H1 (cell line): ENCODE measurements at regions not wholly inside any gene's neighbourhood (a gene's known extent, or its start where the extent isn't known, plus 50 kb on each side); places are given as distances from the start of the nearest gene placed in this dataset.

Experiments
- CTCF ChIA-PET: fragments of 300-600 bp; sonication (Branson Sonifier 250); formaldehyde crosslinking; loops from one replicate; lab custom pipeline; 2021; ENCODE audit not compliant: partially characterized antibody; lab: Charles Lee
- POLR2A ChIA-PET: fragments of 300-600 bp; sonication (Branson Sonifier 250); formaldehyde crosslinking; loops from one replicate; lab custom pipeline; 2021; ENCODE audit warnings: inconsistent platforms; ENCODE audit not compliant: partially characterized antibody; lab: Charles Lee
- DNase-seq, 2 experiments: peaks; one replicate each; pipeline versions ENCODE4 v3.0.0 to v3.0.0-alpha.2; 2010 to 2022; ENCODE audit warnings: low spot score in 2 of 2, low read depth in 1 of 2, mixed read lengths in 1 of 2
- FAIRE-seq: peaks from 2 replicates; lab custom pipeline; 2011; peaks lifted over from hg19 to GRCh38; lab: Jason Lieb, UNC
- H2AFZ ChIP-seq: 2 replicates; pipeline ENCODE4 v1.8.1; 2012; ENCODE audit warnings: low read length, inconsistent platforms
- H2AK5ac ChIP-seq: 2 replicates; pipeline ENCODE4 v1.6.1; 2013; ENCODE audit warnings: low read depth, low read length
- H2BK120ac ChIP-seq: replicated peaks from 2 replicates; pipeline ENCODE3; 2013; ENCODE audit warnings: low read depth, low read length, inconsistent platforms
- H2BK12ac ChIP-seq: 2 replicates; pipeline ENCODE4 v1.6.1; 2013; ENCODE audit warnings: low read depth, low read length
- H2BK15ac ChIP-seq: 2 replicates; pipeline ENCODE4 v1.6.1; 2013; ENCODE audit warnings: low read length
- H2BK20ac ChIP-seq: 2 replicates; pipeline ENCODE4 v1.6.1; 2013; ENCODE audit warnings: low read length
- H2BK5ac ChIP-seq: 2 replicates; pipeline ENCODE4 v1.6.1; 2013; ENCODE audit warnings: low read depth, low read length
- H3K14ac ChIP-seq: 2 replicates; pipeline ENCODE4 v1.6.1; 2013; ENCODE audit warnings: inconsistent platforms; ENCODE audit not compliant: insufficient read length
- H3K18ac ChIP-seq: 2 replicates; pipeline ENCODE4 v1.6.1; 2013; ENCODE audit warnings: low read length; ENCODE audit errors: extremely low read depth
- H3K23ac ChIP-seq: 2 replicates; pipeline ENCODE4 v1.6.1; 2013; ENCODE audit warnings: inconsistent platforms; ENCODE audit not compliant: insufficient read length
- H3K23me2 ChIP-seq: 2 replicates; pipeline ENCODE4 v1.6.1; 2013; ENCODE audit warnings: low read depth, low read length
- H3K27ac ChIP-seq: 2 replicates; pipeline ENCODE4 v1.6.1; 2011; ENCODE audit warnings: low read depth, low read length, inconsistent platforms
- H3K27me3 ChIP-seq, 4 experiments: replicated peaks in 1 of 4; 1 replicate in 1 of 4; 2 replicates in 3 of 4; pipeline versions ENCODE4 v1.6.1 to v1.8.1; 2011 to 2013; ENCODE audit warnings: low read length in 3 of 4, mild to moderate bottlenecking in 3 of 4, inconsistent platforms in 2 of 4, mixed read lengths in 2 of 4, moderate library complexity in 1 of 4; ENCODE audit not compliant: control insufficient read depth in 3 of 4, insufficient read depth in 3 of 4; ENCODE audit errors: extremely low read depth in 1 of 4
- H3K36me3 ChIP-seq, 4 experiments: 2 replicates each; pipeline versions ENCODE4 v1.6.1 to v1.8.1; 2011 to 2013; ENCODE audit warnings: mild to moderate bottlenecking in 4 of 4, low read length in 3 of 4, moderate library complexity in 2 of 4, control low read depth in 1 of 4, inconsistent platforms in 1 of 4; ENCODE audit not compliant: insufficient read depth in 4 of 4, control insufficient read depth in 2 of 4
- H3K4ac ChIP-seq: replicated peaks from 2 replicates; pipeline ENCODE3; 2013; ENCODE audit warnings: low read length, low read depth, mixed read lengths, inconsistent platforms; ENCODE audit not compliant: insufficient read length
- H3K4me1 ChIP-seq, 4 experiments: replicated peaks in 1 of 4; 1 replicate in 1 of 4; 2 replicates in 3 of 4; pipeline versions ENCODE4 v1.6.1 to v1.8.1; 2011 to 2013; ENCODE audit warnings: low read length in 3 of 4, inconsistent platforms in 2 of 4, mixed read lengths in 1 of 4; ENCODE audit not compliant: insufficient read depth in 4 of 4, control insufficient read depth in 3 of 4
- H3K4me2 ChIP-seq, 2 experiments: 2 replicates each; pipeline versions ENCODE4 v1.6.1 to v1.8.1; 2011 to 2013; ENCODE audit warnings: low read depth in 2 of 2, low read length in 2 of 2, control low read depth in 1 of 2, inconsistent platforms in 1 of 2, mild to moderate bottlenecking in 1 of 2; ENCODE audit not compliant: insufficient read depth in 1 of 2
- H3K4me3 ChIP-seq, 4 experiments: fragments of 200-600, 300-600 bp in 1 of 4; sonication (generic), shearing (Covaris generic), sonication (Bioruptor Twin) in 1 of 4; 2 replicates each; pipeline versions ENCODE4 v1.5.1 to v1.8.1; 2011 to 2016; ENCODE audit warnings: low read length in 4 of 4, low read depth in 3 of 4, control low read depth in 2 of 4, inconsistent platforms in 2 of 4, mild to moderate bottlenecking in 2 of 4, mixed read lengths in 1 of 4, moderate library complexity in 1 of 4; ENCODE audit not compliant: insufficient read depth in 2 of 4; ENCODE audit errors: extremely low read depth in 1 of 4
- H3K56ac ChIP-seq: replicated peaks from 2 replicates; pipeline ENCODE3; 2013; ENCODE audit warnings: low read depth, mild to moderate bottlenecking, mixed read lengths, low read length, inconsistent platforms; ENCODE audit not compliant: insufficient read length
- H3K79me1 ChIP-seq: 2 replicates; pipeline ENCODE4 v1.6.1; 2013; ENCODE audit warnings: low read depth, low read length, control low read depth
- H3K79me2 ChIP-seq, 2 experiments: 2 replicates each; pipeline versions ENCODE4 v1.6.1 to v1.8.1; 2012 to 2013; ENCODE audit warnings: low read length in 2 of 2, mild to moderate bottlenecking in 2 of 2, inconsistent platforms in 1 of 2; ENCODE audit not compliant: insufficient read depth in 2 of 2, control insufficient read depth in 1 of 2
- H3K9ac ChIP-seq, 4 experiments: replicated peaks in 1 of 4; 1 replicate in 1 of 4; 2 replicates in 3 of 4; pipeline versions ENCODE4 v1.6.1 to v1.8.1; 2011 to 2013; ENCODE audit warnings: low read depth in 3 of 4, low read length in 3 of 4, control low read depth in 2 of 4, mild to moderate bottlenecking in 2 of 4, moderate library complexity in 2 of 4, inconsistent platforms in 1 of 4; ENCODE audit errors: extremely low read depth in 1 of 4
- H3K9me3 ChIP-seq, 2 experiments: 2 replicates each; pipeline versions ENCODE4 v1.6.1 to v1.8.1; 2012 to 2013; ENCODE audit warnings: mild to moderate bottlenecking in 2 of 2, moderate library complexity in 2 of 2, control low read depth in 1 of 2, inconsistent platforms in 1 of 2, low read depth in 1 of 2, low read length in 1 of 2, mixed read lengths in 1 of 2; ENCODE audit not compliant: insufficient read depth in 2 of 2
- H4K20me1 ChIP-seq, 2 experiments: replicated peaks in 1 of 2; 2 replicates each; pipeline versions ENCODE3 to v1.8.1; 2011 to 2013; ENCODE audit warnings: inconsistent platforms in 2 of 2, low read length in 2 of 2, mild to moderate bottlenecking in 1 of 2; ENCODE audit not compliant: insufficient read depth in 2 of 2, control insufficient read depth in 1 of 2
- H4K5ac ChIP-seq: 2 replicates; pipeline ENCODE4 v1.6.1; 2013; ENCODE audit warnings: low read length, low read depth, mixed read lengths, inconsistent platforms; ENCODE audit not compliant: insufficient read length
- H4K8ac ChIP-seq: 2 replicates; pipeline ENCODE4 v1.8.0; 2013; ENCODE audit warnings: mild to moderate bottlenecking, moderate library complexity, low read length, inconsistent platforms; ENCODE audit not compliant: insufficient read depth; ENCODE audit errors: extremely low read depth
- H4K91ac ChIP-seq: replicated peaks from 2 replicates; pipeline ENCODE3; 2013; ENCODE audit warnings: low read length, mixed read lengths, inconsistent platforms; ENCODE audit not compliant: insufficient read length
- BCL11A ChIP-seq, 2 experiments: IDR thresholded peaks; one replicate each; pipeline ENCODE4 v1.6.1; 2011; ENCODE audit warnings: low read depth in 2 of 2, low read length in 2 of 2, mild to moderate bottlenecking in 2 of 2
- CHD1 ChIP-seq: IDR thresholded peaks from 2 replicates; pipeline ENCODE4 v1.6.1; 2012; ENCODE audit warnings: low read depth, low read length, improper control_type of control experiment
- CHD2 ChIP-seq: IDR thresholded peaks from 2 replicates; pipeline ENCODE4 v1.6.1; 2012; ENCODE audit warnings: low read length, improper control_type of control experiment
- EP300 ChIP-seq, 2 experiments: IDR thresholded peaks; 1 replicate in 1 of 2; 2 replicates in 1 of 2; pipeline ENCODE4 v1.6.1; 2011 to 2012; ENCODE audit warnings: low read depth in 2 of 2, low read length in 2 of 2, mild to moderate bottlenecking in 2 of 2, borderline replicate concordance in 1 of 2, inconsistent platforms in 1 of 2, moderate library complexity in 1 of 2
- EZH2 ChIP-seq: fragments of 200-600 bp; sonication (generic); IDR thresholded peaks from 2 replicates; pipeline ENCODE4 v1.7.1; 2012; ENCODE audit warnings: low read depth, mild to moderate bottlenecking, moderate library complexity, low read length, inconsistent platforms; ENCODE audit not compliant: severe bottlenecking
- GABPA ChIP-seq: IDR thresholded peaks from 2 replicates; pipeline ENCODE4 v1.6.1; 2011; ENCODE audit warnings: mild to moderate bottlenecking, low read length, moderate library complexity, borderline replicate concordance; ENCODE audit not compliant: insufficient read depth
- PHF8 ChIP-seq: fragments of 200-600 bp; sonication (generic); conservative IDR thresholded peaks from 2 replicates; pipeline ENCODE4 v1.7.1; 2012; ENCODE audit warnings: low read depth, mild to moderate bottlenecking, inconsistent platforms, low read length, moderate library complexity
- RBBP5 ChIP-seq: IDR thresholded peaks from 2 replicates; pipeline ENCODE4 v1.7.1; 2012; ENCODE audit warnings: low read depth, mild to moderate bottlenecking, inconsistent platforms, low read length, moderate library complexity, borderline replicate concordance
- SAP30 ChIP-seq: fragments of 300-600 bp; sonication (generic); IDR thresholded peaks from 2 replicates; pipeline ENCODE4 v1.7.1; 2012; ENCODE audit warnings: low read length, moderate library complexity, mild to moderate bottlenecking, inconsistent platforms; ENCODE audit not compliant: insufficient read depth, insufficient replicate concordance
- SP2 ChIP-seq: IDR thresholded peaks from 2 replicates; pipeline ENCODE4 v1.6.1; 2012; ENCODE audit warnings: mild to moderate bottlenecking, low read length, inconsistent platforms
- SUZ12 ChIP-seq: fragments of 200-600 bp; sonication (generic); IDR thresholded peaks from 2 replicates; pipeline ENCODE4 v1.6.1; 2012; ENCODE audit warnings: mild to moderate bottlenecking, inconsistent platforms, low read length, moderate library complexity, mixed read lengths
- YY1 ChIP-seq: IDR thresholded peaks from 2 replicates; pipeline ENCODE4 v1.6.1; 2011; ENCODE audit warnings: low read depth, mild to moderate bottlenecking, low read length
- WGBS, 2 experiments: shearing (Covaris generic) in 1 of 2; methylation state at CpG; one replicate each; pipeline versions ENCODE4 v1.1.6 to v1.1.7; 2013 to 2015; ENCODE audit warnings: low lambda C conversion rate in 2 of 2, mixed read lengths in 2 of 2, inconsistent platforms in 1 of 2, low coverage in 1 of 2, missing lambda C conversion rate in 1 of 2; ENCODE audit not compliant: insufficient replicate concordance in 2 of 2, insufficient coverage in 1 of 2, insufficient read length in 1 of 2; ENCODE audit errors: extremely low coverage in 1 of 2, missing lambda C conversion rate in 1 of 2; 5-methylcytosine and 5-hydroxymethylcytosine counted together
- TF ChIP-seq, protein P1 (sequence below): IDR thresholded peaks from 2 replicates; pipeline ENCODE4 v1.6.1; 2012; ENCODE audit warnings: inconsistent platforms
- TF ChIP-seq, protein P2 (sequence below): IDR thresholded peaks from 2 replicates; pipeline ENCODE4 v1.6.1; 2011; ENCODE audit warnings: low read depth, mild to moderate bottlenecking, low read length; ENCODE audit not compliant: insufficient read depth

DNA sequence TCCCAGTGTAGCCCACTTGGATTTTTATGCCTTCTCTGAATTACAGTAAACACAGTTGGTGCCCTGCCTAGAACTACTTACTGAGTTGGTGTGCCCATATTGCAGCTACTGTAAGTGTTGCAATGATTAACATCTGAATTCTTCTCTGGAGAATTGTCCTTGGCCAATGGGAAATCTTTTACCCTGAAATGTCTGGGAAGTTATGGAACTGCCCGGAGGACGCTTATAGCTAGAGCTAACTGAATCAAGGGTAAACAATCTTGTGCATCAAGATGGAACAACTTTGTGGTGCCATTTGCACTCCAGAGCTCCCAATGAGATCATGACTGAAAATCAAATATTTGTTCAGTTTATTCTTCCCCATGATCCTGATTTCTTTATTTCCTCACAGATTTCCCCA lies 246.7 kb upstream of the CBLB start:
- H2BK5ac ChIP-seq: no peak overlapping the region
- ChIA-PET POLR2A (no interaction called here), CTCF (no interaction called here)
- H2BK20ac ChIP-seq: no peak overlapping the region
- H3K4me3 ChIP-seq: no peak overlapping the region
- no peaks in the 10 kb centered on the region for H3K4me1 ChIP-seq
- no peak overlapping the region for H3K4ac ChIP-seq
- no peak overlapping the region for H2AK5ac ChIP-seq
- H4K5ac ChIP-seq: no peak overlapping the region
- no peaks in the 10 kb centered on the region for H3K79me2 ChIP-seq
- DNase-seq: no peak
- WGBS, 2 experiments: 90% methylated on average over 2 of the region's 2 CpGs; no CpG with 5 or more reads in 1 of the 2 experiments
- no peak overlapping the region for H2AFZ ChIP-seq
- H2BK120ac ChIP-seq: no peak overlapping the region
- H3K36me3 ChIP-seq: no peaks in the 10 kb centered on the region
- no peak overlapping the region for H3K14ac ChIP-seq
- H3K23me2 ChIP-seq: no peaks in the 10 kb centered on the region
- H4K91ac ChIP-seq: no peak overlapping the region
- no peak overlapping the region for H3K9ac ChIP-seq
- FAIRE-seq: no peak
- no peak overlapping the region for H2BK15ac ChIP-seq
- TF ChIP-seq YY1 (no peak), EP300 (IDR thresholded peaks at IDR 0.05; ENCODE audit: borderline replicate concordance in 1 of 2, low read depth in 2 of 2, low read length in 2 of 2) (no peak), CHD1 (no peak), PHF8 (no peak), SUZ12 (no peak), GABPA (no peak), BCL11A (IDR thresholded peaks at IDR 0.05; ENCODE audit: low read depth in 2 of 2, low read length in 2 of 2) (no peak), RBBP5 (no peak), SP2 (no peak), SAP30 (no peak), EZH2 (no peak), CHD2 (no peak)
- TF ChIP-seq, protein P1, sequence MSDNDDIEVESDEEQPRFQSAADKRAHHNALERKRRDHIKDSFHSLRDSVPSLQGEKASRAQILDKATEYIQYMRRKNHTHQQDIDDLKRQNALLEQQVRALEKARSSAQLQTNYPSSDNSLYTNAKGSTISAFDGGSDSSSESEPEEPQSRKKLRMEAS: no peak
- TF ChIP-seq, protein P2, sequence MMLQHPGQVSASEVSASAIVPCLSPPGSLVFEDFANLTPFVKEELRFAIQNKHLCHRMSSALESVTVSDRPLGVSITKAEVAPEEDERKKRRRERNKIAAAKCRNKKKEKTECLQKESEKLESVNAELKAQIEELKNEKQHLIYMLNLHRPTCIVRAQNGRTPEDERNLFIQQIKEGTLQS: no peak
- H3K18ac ChIP-seq: no peak overlapping the region
- H4K20me1 ChIP-seq: no peaks in the 10 kb centered on the region
- H3K4me2 ChIP-seq: no peak overlapping the region
- no peak overlapping the region for H3K56ac ChIP-seq
- H3K9me3 ChIP-seq: peaks cover 0 to 2% of the 10 kb centered on the region in 2 experiments; a peak in 1 of 4 replicates
- H3K27ac ChIP-seq: no peak overlapping the region
- no peaks in the 10 kb centered on the region for H3K79me1 ChIP-seq
- no peak overlapping the region for H3K23ac ChIP-seq
- no peak overlapping the region for H4K8ac ChIP-seq
- H3K27me3 ChIP-seq: no peaks in the 10 kb centered on the region
- no peak overlapping the region for H2BK12ac ChIP-seq
